ENCODE measurements at regions not wholly inside any gene's neighbourhood (a gene's known extent, or its start where the extent isn't known, plus 50 kb on each side); places are given as distances from the start of the nearest gene placed in this dataset.
"Not testable (repeated sequence)": the region's sequence is repeated elsewhere in the genome, so short reads cannot be mapped to it uniquely, and the experiment has no call there.

DNA sequence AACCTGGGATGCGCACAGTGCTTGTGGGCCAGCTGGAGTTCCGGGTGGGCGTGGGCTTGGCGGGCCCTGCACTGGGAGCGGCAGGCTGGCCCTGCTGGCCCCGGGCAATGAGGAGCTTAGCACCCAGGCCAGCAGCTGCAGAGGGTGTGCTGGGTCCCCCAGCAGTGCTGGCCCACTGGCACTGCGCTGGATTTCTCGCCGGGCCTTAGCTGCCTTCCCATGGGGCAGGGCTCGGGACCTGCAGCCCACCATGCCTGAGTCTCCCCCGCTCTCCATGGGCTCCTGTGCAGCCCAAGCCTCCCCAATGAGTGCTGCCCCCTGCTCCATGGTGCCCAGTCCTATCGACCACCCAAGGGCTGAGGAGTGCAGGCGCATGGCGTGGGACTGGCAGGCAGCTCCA, 56.7 kb upstream of the CROT start:
- TF ChIP-seq, protein P1, sequence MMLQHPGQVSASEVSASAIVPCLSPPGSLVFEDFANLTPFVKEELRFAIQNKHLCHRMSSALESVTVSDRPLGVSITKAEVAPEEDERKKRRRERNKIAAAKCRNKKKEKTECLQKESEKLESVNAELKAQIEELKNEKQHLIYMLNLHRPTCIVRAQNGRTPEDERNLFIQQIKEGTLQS (IDR thresholded peaks at IDR 0.05; ENCODE audit: borderline replicate concordance, extremely low read depth, low read depth, low read length), result not testable (repeated sequence)
- TF ChIP-seq POLR2AphosphoS2 (IDR thresholded peaks at IDR 0.05; ENCODE audit: low read depth, low read length); CREM (IDR thresholded peaks at IDR 0.05; ENCODE audit: low read depth); IRF4 (IDR thresholded peaks at IDR 0.05; ENCODE audit: low read depth, low read length); EZH2 (IDR thresholded peaks at IDR 0.05; ENCODE audit: borderline replicate concordance, control insufficient read depth, low read depth, low read length): not testable (repeated sequence)
- TF ChIP-seq, protein P2, sequence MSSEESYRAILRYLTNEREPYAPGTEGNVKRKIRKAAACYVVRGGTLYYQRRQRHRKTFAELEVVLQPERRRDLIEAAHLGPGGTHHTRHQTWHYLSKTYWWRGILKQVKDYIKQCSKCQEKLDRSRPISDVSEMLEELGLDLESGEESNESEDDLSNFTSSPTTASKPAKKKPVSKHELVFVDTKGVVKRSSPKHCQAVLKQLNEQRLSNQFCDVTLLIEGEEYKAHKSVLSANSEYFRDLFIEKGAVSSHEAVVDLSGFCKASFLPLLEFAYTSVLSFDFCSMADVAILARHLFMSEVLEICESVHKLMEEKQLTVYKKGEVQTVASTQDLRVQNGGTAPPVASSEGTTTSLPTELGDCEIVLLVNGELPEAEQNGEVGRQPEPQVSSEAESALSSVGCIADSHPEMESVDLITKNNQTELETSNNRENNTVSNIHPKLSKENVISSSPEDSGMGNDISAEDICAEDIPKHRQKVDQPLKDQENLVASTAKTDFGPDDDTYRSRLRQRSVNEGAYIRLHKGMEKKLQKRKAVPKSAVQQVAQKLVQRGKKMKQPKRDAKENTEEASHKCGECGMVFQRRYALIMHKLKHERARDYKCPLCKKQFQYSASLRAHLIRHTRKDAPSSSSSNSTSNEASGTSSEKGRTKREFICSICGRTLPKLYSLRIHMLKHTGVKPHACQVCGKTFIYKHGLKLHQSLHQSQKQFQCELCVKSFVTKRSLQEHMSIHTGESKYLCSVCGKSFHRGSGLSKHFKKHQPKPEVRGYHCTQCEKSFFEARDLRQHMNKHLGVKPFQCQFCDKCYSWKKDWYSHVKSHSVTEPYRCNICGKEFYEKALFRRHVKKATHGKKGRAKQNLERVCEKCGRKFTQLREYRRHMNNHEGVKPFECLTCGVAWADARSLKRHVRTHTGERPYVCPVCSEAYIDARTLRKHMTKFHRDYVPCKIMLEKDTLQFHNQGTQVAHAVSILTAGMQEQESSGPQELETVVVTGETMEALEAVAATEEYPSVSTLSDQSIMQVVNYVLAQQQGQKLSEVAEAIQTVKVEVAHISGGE (CRISPR knock-in tag; IDR thresholded peaks at IDR 0.05), result not testable (repeated sequence)
- TF ChIP-seq, protein P3, sequence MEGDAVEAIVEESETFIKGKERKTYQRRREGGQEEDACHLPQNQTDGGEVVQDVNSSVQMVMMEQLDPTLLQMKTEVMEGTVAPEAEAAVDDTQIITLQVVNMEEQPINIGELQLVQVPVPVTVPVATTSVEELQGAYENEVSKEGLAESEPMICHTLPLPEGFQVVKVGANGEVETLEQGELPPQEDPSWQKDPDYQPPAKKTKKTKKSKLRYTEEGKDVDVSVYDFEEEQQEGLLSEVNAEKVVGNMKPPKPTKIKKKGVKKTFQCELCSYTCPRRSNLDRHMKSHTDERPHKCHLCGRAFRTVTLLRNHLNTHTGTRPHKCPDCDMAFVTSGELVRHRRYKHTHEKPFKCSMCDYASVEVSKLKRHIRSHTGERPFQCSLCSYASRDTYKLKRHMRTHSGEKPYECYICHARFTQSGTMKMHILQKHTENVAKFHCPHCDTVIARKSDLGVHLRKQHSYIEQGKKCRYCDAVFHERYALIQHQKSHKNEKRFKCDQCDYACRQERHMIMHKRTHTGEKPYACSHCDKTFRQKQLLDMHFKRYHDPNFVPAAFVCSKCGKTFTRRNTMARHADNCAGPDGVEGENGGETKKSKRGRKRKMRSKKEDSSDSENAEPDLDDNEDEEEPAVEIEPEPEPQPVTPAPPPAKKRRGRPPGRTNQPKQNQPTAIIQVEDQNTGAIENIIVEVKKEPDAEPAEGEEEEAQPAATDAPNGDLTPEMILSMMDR (IDR thresholded peaks at IDR 0.05 in 2 of 3, conservative IDR thresholded peaks at IDR 0.05 in 1 of 3; ENCODE audit: control insufficient read depth in 2 of 3, extremely low read depth in 1 of 3, insufficient read depth in 1 of 3, low read depth in 3 of 3, low read length in 3 of 3), result not testable (repeated sequence)
